ENCODE measurements at regions not wholly inside any gene's neighbourhood (a gene's known extent, or its start where the extent isn't known, plus 50 kb on each side); places are given as distances from the start of the nearest gene placed in this dataset.

- TF ChIP-seq EZH2 (IDR thresholded peaks at IDR 0.05; ENCODE audit: borderline replicate concordance) (no peak), CTCF (IDR thresholded peaks at IDR 0.05; ENCODE audit: poor library complexity) (no peak)
- no peaks in the 10 kb centered on the region for H3K36me3 ChIP-seq (replicated peaks; ENCODE audit: insufficient read depth, low read depth)
- no peaks in the 10 kb centered on the region for H3K27me3 ChIP-seq
- no peak overlapping the region for H3K4me3 ChIP-seq
- WGBS (ENCODE audit: low lambda C conversion rate, missing lambda C conversion rate) = 59% methylated on average over 6 of the region's 6 CpGs
- DNase-seq (ENCODE audit: low spot score) = peak; percentile 8
- H3K79me2 ChIP-seq = no peaks in the 10 kb centered on the region
- H3K9me2 ChIP-seq (replicated peaks; ENCODE audit: insufficient read depth) = no peaks in the 10 kb centered on the region
- H4K20me1 ChIP-seq (ENCODE audit: insufficient read depth, poor library complexity, severe bottlenecking) = no peaks in the 10 kb centered on the region
- H3K4me1 ChIP-seq (ENCODE audit: insufficient read depth) = peaks cover 3% of the 10 kb centered on the region
- no peak overlapping the region for H2AFZ ChIP-seq
- no peaks in the 10 kb centered on the region for H3K9me3 ChIP-seq (ENCODE audit: low read depth)
- H3K27ac ChIP-seq = no peak overlapping the region
- peak overlapping the region; percentile 36 for H3K4me2 ChIP-seq
Observed at GRCh38 chr2:196372811-196373664, 201.7 kb upstream of the STK17B start.

- 91% methylated on average over 8 of the region's 8 CpGs for WGBS (ENCODE audit: low lambda C conversion rate, missing lambda C conversion rate)
- Histone ChIP-seq H3K9me3 (ENCODE audit: low read depth) (no peaks in the 10 kb centered on the region), H3K4me3 (no peak overlapping the region), H3K4me1 (ENCODE audit: insufficient read depth) (peaks cover 3% of the 10 kb centered on the region), H3K36me3 (replicated peaks; ENCODE audit: insufficient read depth, low read depth) (no peaks in the 10 kb centered on the region), H3K79me2 (no peaks in the 10 kb centered on the region), H3K4me2 (no peak overlapping the region), H4K20me1 (ENCODE audit: insufficient read depth, poor library complexity, severe bottlenecking) (no peaks in the 10 kb centered on the region), H3K27me3 (no peaks in the 10 kb centered on the region), H3K9me2 (replicated peaks; ENCODE audit: insufficient read depth) (no peaks in the 10 kb centered on the region), H3K27ac (no peak overlapping the region), H2AFZ (no peak overlapping the region)
- TF ChIP-seq EZH2phosphoT487 (IDR thresholded peaks at IDR 0.05; ENCODE audit: low read depth, severe bottlenecking, unreplicated experiment) (no peak), CTCF (IDR thresholded peaks at IDR 0.05; ENCODE audit: poor library complexity) (no peak), EZH2 (IDR thresholded peaks at IDR 0.05; ENCODE audit: borderline replicate concordance) (no peak)
- no peak for DNase-seq (ENCODE audit: low spot score)
Observed at GRCh38 chr2:196376984-196377877, 205.9 kb upstream of the STK17B start.

- Histone ChIP-seq H3K4me2 (no peak overlapping the region), H3K4me3 (no peak overlapping the region), H3K9me3 (ENCODE audit: low read depth) (no peaks in the 10 kb centered on the region), H2AFZ (no peak overlapping the region), H3K27ac (no peak overlapping the region), H3K4me1 (ENCODE audit: insufficient read depth) (no peaks in the 10 kb centered on the region), H3K36me3 (replicated peaks; ENCODE audit: insufficient read depth, low read depth) (no peaks in the 10 kb centered on the region), H3K79me2 (no peaks in the 10 kb centered on the region), H3K9me2 (replicated peaks; ENCODE audit: insufficient read depth) (no peaks in the 10 kb centered on the region), H3K27me3 (no peaks in the 10 kb centered on the region), H4K20me1 (ENCODE audit: insufficient read depth, poor library complexity, severe bottlenecking) (no peaks in the 10 kb centered on the region)
- 57% methylated on average over 1 of the region's 3 CpGs for WGBS (ENCODE audit: low lambda C conversion rate, missing lambda C conversion rate)
- DNase-seq (ENCODE audit: low spot score) = no peak
- no peak for TF ChIP-seq CTCF (IDR thresholded peaks at IDR 0.05; ENCODE audit: poor library complexity)
- TF ChIP-seq EZH2 (IDR thresholded peaks at IDR 0.05; ENCODE audit: borderline replicate concordance) = no peak
- no peak for TF ChIP-seq EZH2phosphoT487 (IDR thresholded peaks at IDR 0.05; ENCODE audit: low read depth, severe bottlenecking, unreplicated experiment)
Observed at GRCh38 chr2:196379600-196379999, 208.2 kb upstream of the STK17B start.

All from hepatocyte (in vitro differentiated cells).